ENCODE measurements at regions not wholly inside any gene's neighbourhood (a gene's known extent, or its start where the extent isn't known, plus 50 kb on each side); places are given as distances from the start of the nearest gene placed in this dataset.

GRCh38 chr12:66017736-66018135 lies 112.8 kb downstream of the LLPH start:
- TF ChIP-seq, protein P1, sequence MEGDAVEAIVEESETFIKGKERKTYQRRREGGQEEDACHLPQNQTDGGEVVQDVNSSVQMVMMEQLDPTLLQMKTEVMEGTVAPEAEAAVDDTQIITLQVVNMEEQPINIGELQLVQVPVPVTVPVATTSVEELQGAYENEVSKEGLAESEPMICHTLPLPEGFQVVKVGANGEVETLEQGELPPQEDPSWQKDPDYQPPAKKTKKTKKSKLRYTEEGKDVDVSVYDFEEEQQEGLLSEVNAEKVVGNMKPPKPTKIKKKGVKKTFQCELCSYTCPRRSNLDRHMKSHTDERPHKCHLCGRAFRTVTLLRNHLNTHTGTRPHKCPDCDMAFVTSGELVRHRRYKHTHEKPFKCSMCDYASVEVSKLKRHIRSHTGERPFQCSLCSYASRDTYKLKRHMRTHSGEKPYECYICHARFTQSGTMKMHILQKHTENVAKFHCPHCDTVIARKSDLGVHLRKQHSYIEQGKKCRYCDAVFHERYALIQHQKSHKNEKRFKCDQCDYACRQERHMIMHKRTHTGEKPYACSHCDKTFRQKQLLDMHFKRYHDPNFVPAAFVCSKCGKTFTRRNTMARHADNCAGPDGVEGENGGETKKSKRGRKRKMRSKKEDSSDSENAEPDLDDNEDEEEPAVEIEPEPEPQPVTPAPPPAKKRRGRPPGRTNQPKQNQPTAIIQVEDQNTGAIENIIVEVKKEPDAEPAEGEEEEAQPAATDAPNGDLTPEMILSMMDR (IDR thresholded peaks at IDR 0.05) = no peak
- TF ChIP-seq POLR2A (IDR thresholded peaks at IDR 0.05) (no peak), POLR2AphosphoS5 (IDR thresholded peaks at IDR 0.05) (no peak)
